ENCODE measurements at regions not wholly inside any gene's neighbourhood (a gene's known extent, or its start where the extent isn't known, plus 50 kb on each side); places are given as distances from the start of the nearest gene placed in this dataset.

DNA sequence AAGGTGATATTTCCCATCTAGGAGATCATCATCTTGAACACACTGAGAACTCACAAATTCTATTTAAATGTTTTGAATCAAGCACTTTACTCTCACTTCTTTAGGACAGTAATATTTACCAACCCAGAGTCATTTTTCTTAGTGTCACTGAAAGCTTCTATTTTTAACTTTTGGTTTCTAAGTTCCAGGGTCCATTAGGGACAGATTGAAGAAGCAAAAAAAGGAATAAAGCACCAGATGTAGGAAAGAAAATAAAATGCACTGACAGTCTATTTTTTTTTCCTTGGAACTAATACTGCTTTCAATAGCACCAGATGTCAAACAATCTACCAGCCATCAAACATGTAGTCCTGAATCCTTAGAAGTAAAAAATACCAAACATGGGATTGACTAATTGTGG, 526.7 kb upstream of the LRRN3 start:
- Histone ChIP-seq H3K4me3 (no peak overlapping the region), H3K9me3 (no peaks in the 10 kb centered on the region), H3K36me3 (no peaks in the 10 kb centered on the region), H3K27ac (no peak overlapping the region), H3K27me3 (no peaks in the 10 kb centered on the region), H3K4me1 (no peaks in the 10 kb centered on the region)
- no peak for ATAC-seq
- no peak for DNase-seq
- in situ Hi-C loops (cut with MboI; ENCODE audit: low sequenced_read_pairs in 4 of 4), result no loop called here
- intact Hi-C loops (cut with DNase I; ENCODE audit: low total_unique reads), result no loop called here
- no peak for TF ChIP-seq POLR2A (IDR thresholded peaks at IDR 0.05)
- TF ChIP-seq, protein P1, sequence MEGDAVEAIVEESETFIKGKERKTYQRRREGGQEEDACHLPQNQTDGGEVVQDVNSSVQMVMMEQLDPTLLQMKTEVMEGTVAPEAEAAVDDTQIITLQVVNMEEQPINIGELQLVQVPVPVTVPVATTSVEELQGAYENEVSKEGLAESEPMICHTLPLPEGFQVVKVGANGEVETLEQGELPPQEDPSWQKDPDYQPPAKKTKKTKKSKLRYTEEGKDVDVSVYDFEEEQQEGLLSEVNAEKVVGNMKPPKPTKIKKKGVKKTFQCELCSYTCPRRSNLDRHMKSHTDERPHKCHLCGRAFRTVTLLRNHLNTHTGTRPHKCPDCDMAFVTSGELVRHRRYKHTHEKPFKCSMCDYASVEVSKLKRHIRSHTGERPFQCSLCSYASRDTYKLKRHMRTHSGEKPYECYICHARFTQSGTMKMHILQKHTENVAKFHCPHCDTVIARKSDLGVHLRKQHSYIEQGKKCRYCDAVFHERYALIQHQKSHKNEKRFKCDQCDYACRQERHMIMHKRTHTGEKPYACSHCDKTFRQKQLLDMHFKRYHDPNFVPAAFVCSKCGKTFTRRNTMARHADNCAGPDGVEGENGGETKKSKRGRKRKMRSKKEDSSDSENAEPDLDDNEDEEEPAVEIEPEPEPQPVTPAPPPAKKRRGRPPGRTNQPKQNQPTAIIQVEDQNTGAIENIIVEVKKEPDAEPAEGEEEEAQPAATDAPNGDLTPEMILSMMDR (IDR thresholded peaks at IDR 0.05 in 4 of 5, conservative IDR thresholded peaks at IDR 0.05 in 1 of 5), result no peak

DNA sequence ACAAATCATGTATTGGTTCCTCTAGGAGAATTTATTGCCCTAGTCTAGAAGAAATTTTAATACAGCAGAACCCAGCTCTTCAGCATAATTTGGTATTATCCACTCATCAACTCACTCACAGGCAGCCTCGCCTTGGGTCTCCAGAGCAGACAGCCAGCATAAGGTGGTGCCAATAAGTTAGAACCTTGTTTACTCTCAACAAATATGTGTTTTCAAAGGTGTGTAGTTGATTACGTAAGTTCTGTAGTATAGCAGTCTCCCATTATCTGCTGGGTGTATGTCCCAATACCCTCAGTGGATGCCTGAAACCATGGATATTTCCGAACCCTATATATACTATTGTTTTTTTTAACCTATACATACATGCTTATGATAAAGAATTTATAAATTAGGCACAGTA, 522.5 kb upstream of the LRRN3 start:
- no peak for DNase-seq
- in situ Hi-C loops (cut with MboI; ENCODE audit: low sequenced_read_pairs in 4 of 4), result no loop called here

DNA sequence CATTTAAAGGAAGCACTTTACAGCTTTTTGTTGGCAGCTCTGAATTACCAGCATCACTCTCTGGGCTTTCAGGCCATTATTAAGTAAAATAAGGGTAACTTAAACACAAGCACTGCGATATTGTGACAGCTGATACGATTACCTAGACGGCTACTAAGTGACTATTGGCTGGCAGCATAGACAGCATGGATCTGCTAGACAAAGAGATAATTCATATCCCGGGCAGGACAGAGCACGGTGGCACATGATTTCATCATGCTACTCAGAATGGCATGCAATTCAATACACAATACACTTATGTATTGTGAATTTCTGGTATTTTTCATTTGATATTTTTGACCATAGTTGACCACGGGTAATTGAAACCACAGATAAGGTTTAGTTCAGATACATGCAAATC, 522.0 kb upstream of the LRRN3 start:
- intact Hi-C loops (cut with DNase I; ENCODE audit: low total_unique reads) (no loop called here), in situ Hi-C loops (cut with MboI; ENCODE audit: low sequenced_read_pairs in 4 of 4) (no loop called here)
- no peaks in the 10 kb centered on the region for H3K9me3 ChIP-seq
- TF ChIP-seq, protein P1 (IDR thresholded peaks at IDR 0.05 in 4 of 5, conservative IDR thresholded peaks at IDR 0.05 in 1 of 5), result no peak
- no peak for TF ChIP-seq POLR2A (IDR thresholded peaks at IDR 0.05)
- H3K4me1 ChIP-seq, result no peaks in the 10 kb centered on the region
- H3K36me3 ChIP-seq, result no peaks in the 10 kb centered on the region
- ATAC-seq (no peak), DNase-seq (no peak)
- H3K4me3 ChIP-seq, result no peak overlapping the region
- no peak overlapping the region for H3K27ac ChIP-seq
- no peaks in the 10 kb centered on the region for H3K27me3 ChIP-seq

More for the DNA sequence above, 522.5 kb upstream of the LRRN3 start:
- Histone ChIP-seq H3K4me1 (no peaks in the 10 kb centered on the region), H3K27me3 (no peaks in the 10 kb centered on the region), H3K4me3 (no peak overlapping the region), H3K36me3 (no peaks in the 10 kb centered on the region), H3K9me3 (no peaks in the 10 kb centered on the region), H3K27ac (no peak overlapping the region)
- TF ChIP-seq, protein P1 (IDR thresholded peaks at IDR 0.05 in 4 of 5, conservative IDR thresholded peaks at IDR 0.05 in 1 of 5), result no peak
- no peak for TF ChIP-seq POLR2A (IDR thresholded peaks at IDR 0.05)
- intact Hi-C loops (cut with DNase I; ENCODE audit: low total_unique reads), result no loop called here
- no peak for ATAC-seq

GRCh38 chr7:110569486-110570205, 521.3 kb upstream of the LRRN3 start:
- DNase-seq (no peak), ATAC-seq (no peak)
- intact Hi-C loops (cut with DNase I; ENCODE audit: low total_unique reads) (no loop called here), in situ Hi-C loops (cut with MboI; ENCODE audit: low sequenced_read_pairs in 4 of 4) (no loop called here)
- no peak overlapping the region for H3K27ac ChIP-seq
- no peaks in the 10 kb centered on the region for H3K4me1 ChIP-seq
- TF ChIP-seq POLR2A (IDR thresholded peaks at IDR 0.05), result no peak
- TF ChIP-seq, protein P1 (IDR thresholded peaks at IDR 0.05 in 4 of 5, conservative IDR thresholded peaks at IDR 0.05 in 1 of 5), result no peak
- no peaks in the 10 kb centered on the region for H3K9me3 ChIP-seq
- H3K36me3 ChIP-seq, result no peaks in the 10 kb centered on the region
- H3K27me3 ChIP-seq, result no peaks in the 10 kb centered on the region
- no peak overlapping the region for H3K4me3 ChIP-seq
